HG02852 (cell line): ENCODE measurements at regions not wholly inside any gene's neighbourhood (a gene's known extent, or its start where the extent isn't known, plus 50 kb on each side); places are given as distances from the start of the nearest gene placed in this dataset.
A peak's percentile ranks its signal among the peaks of the same experiment; 100 is the strongest.
"Not testable (repeated sequence)": the region's sequence is repeated elsewhere in the genome, so short reads cannot be mapped to it uniquely, and the experiment has no call there.

Experiments used
- ATAC-seq: cut with Tn5 transposase; IDR thresholded peaks from one replicate; pipeline ENCODE4 v1.9.1; 2021; ENCODE audit warnings: mild to moderate bottlenecking, moderate library complexity; ENCODE audit not compliant: unreplicated experiment

- ATAC-seq = no peak
Measured at GRCh38 chr3:176651622-176652021, 545.7 kb downstream of the TBL1XR1 start.

- ATAC-seq = no peak
Measured at GRCh38 chr3:176650478-176650877, 546.8 kb downstream of the TBL1XR1 start.

GRCh38 chr3:176647987-176648386 is 549.3 kb downstream of the TBL1XR1 start:
- ATAC-seq = no peak

- no peak for ATAC-seq
Measured at GRCh38 chr3:176633511-176633910, 563.8 kb downstream of the TBL1XR1 start.

- no peak for ATAC-seq
Measured at GRCh38 chr3:176632925-176633324, 564.4 kb downstream of the TBL1XR1 start.

GRCh38 chr3:176631165-176631564 is 566.1 kb downstream of the TBL1XR1 start:
- no peak for ATAC-seq

- no peak for ATAC-seq
Measured at GRCh38 chr3:176628101-176628639, 569.1 kb downstream of the TBL1XR1 start.

- no peak for ATAC-seq
Measured at GRCh38 chr3:176623468-176624150, 573.7 kb downstream of the TBL1XR1 start.

GRCh38 chr3:176619833-176620232 is 577.4 kb downstream of the TBL1XR1 start:
- no peak for ATAC-seq

- ATAC-seq = no peak
Measured at GRCh38 chr3:176615826-176616225, 581.5 kb downstream of the TBL1XR1 start.

- ATAC-seq = no peak
Measured at GRCh38 chr3:176611703-176612102, 585.6 kb downstream of the TBL1XR1 start.

GRCh38 chr3:176609361-176609760 is 587.9 kb downstream of the TBL1XR1 start:
- no peak for ATAC-seq

GRCh38 chr3:176605553-176605952 is 591.7 kb downstream of the TBL1XR1 start:
- not testable (repeated sequence) for ATAC-seq

GRCh38 chr3:176595307-176595706 is 602.0 kb downstream of the TBL1XR1 start:
- ATAC-seq = no peak

GRCh38 chr3:176590722-176591121 is 606.6 kb downstream of the TBL1XR1 start:
- no peak for ATAC-seq

- ATAC-seq = no peak
Measured at GRCh38 chr3:176587089-176587488, 610.2 kb downstream of the TBL1XR1 start.

GRCh38 chr3:176584413-176585176 is 612.7 kb downstream of the TBL1XR1 start:
- no peak for ATAC-seq

GRCh38 chr3:176583956-176584355 is 613.3 kb downstream of the TBL1XR1 start:
- ATAC-seq = no peak

GRCh38 chr3:176581589-176581988 is 615.7 kb downstream of the TBL1XR1 start:
- no peak for ATAC-seq

- peak; percentile 57 for ATAC-seq
Measured at GRCh38 chr3:176579711-176580185, 617.5 kb downstream of the TBL1XR1 start.

GRCh38 chr3:176578316-176578715 is 619.0 kb downstream of the TBL1XR1 start:
- ATAC-seq = no peak

GRCh38 chr3:176577447-176577846 is 619.8 kb downstream of the TBL1XR1 start:
- ATAC-seq = no peak
